Fibroblast of lung (primary cell): ENCODE measurements at regions not wholly inside any gene's neighbourhood (a gene's known extent, or its start where the extent isn't known, plus 50 kb on each side); places are given as distances from the start of the nearest gene placed in this dataset.

ENCODE experiments used
- CTCF ChIP-seq, 2 donors: IDR thresholded peaks in 1 of 2; conservative IDR thresholded peaks in 1 of 2; 1 replicate in 1 of 2; 2 replicates in 1 of 2; pipeline ENCODE4 v1.5.1; 2011 to 2012; ENCODE audit warnings: low read length in 2 of 2, control low read depth in 1 of 2, inconsistent platforms in 1 of 2, low read depth in 1 of 2, mild to moderate bottlenecking in 1 of 2
- EZH2 ChIP-seq: IDR thresholded peaks from 2 replicates; pipeline ENCODE4 v1.5.1; 2012; ENCODE audit warnings: low read length, control low read depth, mild to moderate bottlenecking; ENCODE audit errors: missing control alignments

- TF ChIP-seq CTCF (conservative IDR thresholded peaks at IDR 0.05 in 1 of 2, IDR thresholded peaks at IDR 0.05 in 1 of 2; ENCODE audit: low read depth in 1 of 2, low read length in 2 of 2) (no peak), EZH2 (no peak)
Measured at GRCh38 chr11:121964591-121964990, 151.4 kb downstream of the BLID start.
